Upper lobe of left lung (tissue), 4 donors: ENCODE measurements at regions not wholly inside any gene's neighbourhood (a gene's known extent, or its start where the extent isn't known, plus 50 kb on each side); places are given as distances from the start of the nearest gene placed in this dataset.

Source experiments
- CTCF ChIP-seq, 6 experiments: fragments of 450-650 bp in 4 of 6; fragments of 200-600 bp in 2 of 6; sonication (generic) in 2 of 6; IDR thresholded peaks; one replicate each; pipeline ENCODE4 v1.5.1; 2016 to 2019; ENCODE audit warnings: antibody characterized with exemption in 6 of 6
- EP300 ChIP-seq, 4 donors: sonication (generic); formaldehyde crosslinking; IDR thresholded peaks; one replicate each; pipeline ENCODE4 v1.5.1; 2017; ENCODE audit warnings: antibody characterized with exemption in 4 of 4, control low read depth in 2 of 4
- POLR2A ChIP-seq, 4 donors: fragments of 450-650 bp; IDR thresholded peaks; one replicate each; pipeline ENCODE4 v1.5.1; 2016 to 2017; ENCODE audit warnings: antibody characterized with exemption in 4 of 4, mild to moderate bottlenecking in 2 of 4
- POLR2AphosphoS5 ChIP-seq, 2 donors: sonication (generic); formaldehyde crosslinking; IDR thresholded peaks; one replicate each; pipeline ENCODE4 v1.5.1; 2017; ENCODE audit warnings: antibody characterized with exemption in 2 of 2

GRCh38 chr3:3633761-3634160 is 165.5 kb upstream of the LRRN1 start:
- TF ChIP-seq CTCF (IDR thresholded peaks at IDR 0.05): no peak
- TF ChIP-seq POLR2A (IDR thresholded peaks at IDR 0.05): no peak
- no peak for TF ChIP-seq EP300 (IDR thresholded peaks at IDR 0.05)
- no peak for TF ChIP-seq POLR2AphosphoS5 (IDR thresholded peaks at IDR 0.05)
